ENCODE measurements at regions not wholly inside any gene's neighbourhood (a gene's known extent, or its start where the extent isn't known, plus 50 kb on each side); places are given as distances from the start of the nearest gene placed in this dataset.

DNA sequence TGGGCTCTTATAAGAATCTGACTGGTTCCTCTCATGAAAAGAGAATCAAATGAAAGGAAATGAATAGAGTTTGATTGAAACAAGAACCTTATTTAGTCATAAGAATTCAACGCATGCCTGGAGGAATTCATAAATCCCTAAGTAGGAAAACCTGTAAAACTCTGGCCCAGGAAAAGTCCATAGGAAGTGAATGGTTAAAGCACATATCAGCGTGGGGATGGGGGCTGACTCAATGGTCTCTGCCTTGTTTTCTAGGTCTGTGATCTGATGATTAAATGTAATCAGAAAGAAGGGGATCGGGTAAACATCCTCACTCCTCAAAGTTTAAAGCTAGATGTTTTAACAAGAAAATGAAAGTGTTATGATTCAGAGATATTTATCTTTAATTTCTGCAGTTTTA, 759.4 kb upstream of the C9orf72 start:
- TF ChIP-seq, protein P1, sequence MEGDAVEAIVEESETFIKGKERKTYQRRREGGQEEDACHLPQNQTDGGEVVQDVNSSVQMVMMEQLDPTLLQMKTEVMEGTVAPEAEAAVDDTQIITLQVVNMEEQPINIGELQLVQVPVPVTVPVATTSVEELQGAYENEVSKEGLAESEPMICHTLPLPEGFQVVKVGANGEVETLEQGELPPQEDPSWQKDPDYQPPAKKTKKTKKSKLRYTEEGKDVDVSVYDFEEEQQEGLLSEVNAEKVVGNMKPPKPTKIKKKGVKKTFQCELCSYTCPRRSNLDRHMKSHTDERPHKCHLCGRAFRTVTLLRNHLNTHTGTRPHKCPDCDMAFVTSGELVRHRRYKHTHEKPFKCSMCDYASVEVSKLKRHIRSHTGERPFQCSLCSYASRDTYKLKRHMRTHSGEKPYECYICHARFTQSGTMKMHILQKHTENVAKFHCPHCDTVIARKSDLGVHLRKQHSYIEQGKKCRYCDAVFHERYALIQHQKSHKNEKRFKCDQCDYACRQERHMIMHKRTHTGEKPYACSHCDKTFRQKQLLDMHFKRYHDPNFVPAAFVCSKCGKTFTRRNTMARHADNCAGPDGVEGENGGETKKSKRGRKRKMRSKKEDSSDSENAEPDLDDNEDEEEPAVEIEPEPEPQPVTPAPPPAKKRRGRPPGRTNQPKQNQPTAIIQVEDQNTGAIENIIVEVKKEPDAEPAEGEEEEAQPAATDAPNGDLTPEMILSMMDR (IDR thresholded peaks at IDR 0.05), result no peak
- no peak for TF ChIP-seq POLR2A (IDR thresholded peaks at IDR 0.05)
